Naive thymus-derived CD4-positive, alpha-beta T cell (primary cell): ENCODE measurements at regions not wholly inside any gene's neighbourhood (a gene's known extent, or its start where the extent isn't known, plus 50 kb on each side); places are given as distances from the start of the nearest gene placed in this dataset.

ENCODE experiments used
- ATAC-seq: fragments of 150-1000 bp; cut with Tn5 transposase; 2 replicates; pipeline ENCODE4 v1.10.0; 2021; ENCODE audit warnings: mild to moderate bottlenecking, moderate library complexity
- CTCF ChIA-PET: fragments of 350-600 bp; sonication (Branson Sonifier 250); formaldehyde crosslinking; loops from one replicate; lab custom pipeline; 2021; ENCODE audit warnings: antibody characterized with exemption; lab: Charles Lee
- POLR2A ChIA-PET: fragments of 350-600 bp; sonication (Branson Sonifier 250); formaldehyde crosslinking; loops from one replicate; lab custom pipeline; 2021; ENCODE audit warnings: antibody characterized with exemption, inconsistent platforms; lab: Charles Lee
- DNase-seq, 9 donors: peaks; one replicate each; pipeline versions ENCODE4 v3.0.0 to v3.0.0-alpha.2; 2020 to 2022; ENCODE audit warnings: mixed read lengths in 1 of 9
- H3K27ac ChIP-seq: one replicate; pipeline ENCODE4 v1.7.0; 2013; ENCODE audit warnings: mild to moderate bottlenecking, low read depth, low read length, moderate library complexity
- H3K27me3 ChIP-seq, 2 donors: one replicate each; pipeline ENCODE4 v1.7.0; 2013; ENCODE audit warnings: low read length in 2 of 2, mild to moderate bottlenecking in 2 of 2, moderate library complexity in 2 of 2; ENCODE audit not compliant: control insufficient read depth in 2 of 2, insufficient read depth in 2 of 2
- H3K36me3 ChIP-seq, 3 experiments: 1 replicate in 2 of 3; 2 replicates in 1 of 3; pipeline ENCODE4 v1.7.0; 2013; ENCODE audit warnings: low read length in 3 of 3, mild to moderate bottlenecking in 3 of 3, moderate library complexity in 1 of 3; ENCODE audit not compliant: insufficient read depth in 3 of 3, control insufficient read depth in 2 of 3
- H3K4me1 ChIP-seq, 2 donors: one replicate each; pipeline ENCODE4 v1.7.0; 2013; ENCODE audit warnings: low read length in 2 of 2, mild to moderate bottlenecking in 2 of 2, moderate library complexity in 1 of 2; ENCODE audit not compliant: control insufficient read depth in 2 of 2, insufficient read depth in 2 of 2
- H3K4me3 ChIP-seq: 2 replicates; pipeline ENCODE4 v1.7.0; 2013; ENCODE audit warnings: mild to moderate bottlenecking, low read length
- H3K9me3 ChIP-seq, 3 experiments: 1 replicate in 2 of 3; 2 replicates in 1 of 3; pipeline ENCODE4 v1.7.0; 2013; ENCODE audit warnings: low read length in 3 of 3; ENCODE audit not compliant: control insufficient read depth in 2 of 3
- H3K27ac Mint-ChIP-seq, 9 donors: one replicate each; pipeline ENCODE4 v1.8.0; 2020 to 2022; ENCODE audit warnings: mixed read lengths in 9 of 9, mild to moderate bottlenecking in 8 of 9, moderate library complexity in 5 of 9, inconsistent platforms in 2 of 9
- H3K27me3 Mint-ChIP-seq, 5 donors: one replicate each; pipeline ENCODE4 v1.8.0; 2021 to 2022; ENCODE audit warnings: mixed read lengths in 5 of 5, mild to moderate bottlenecking in 1 of 5
- H3K36me3 Mint-ChIP-seq, 5 donors: one replicate each; pipeline ENCODE4 v1.8.0; 2020 to 2022; ENCODE audit warnings: mixed read lengths in 5 of 5, mild to moderate bottlenecking in 3 of 5, inconsistent platforms in 1 of 5
- H3K4me1 Mint-ChIP-seq, 7 donors: one replicate each; pipeline ENCODE4 v1.8.0; 2020 to 2022; ENCODE audit warnings: mixed read lengths in 7 of 7, mild to moderate bottlenecking in 3 of 7, inconsistent platforms in 1 of 7
- H3K4me3 Mint-ChIP-seq, 10 donors: one replicate each; pipeline ENCODE4 v1.8.0; 2020 to 2022; ENCODE audit warnings: mild to moderate bottlenecking in 10 of 10, mixed read lengths in 10 of 10, moderate library complexity in 6 of 10, inconsistent platforms in 2 of 10
- H3K9me3 Mint-ChIP-seq, 11 donors: one replicate each; pipeline ENCODE4 v1.8.0; 2020 to 2022; ENCODE audit warnings: mixed read lengths in 11 of 11, mild to moderate bottlenecking in 4 of 11, inconsistent platforms in 1 of 11, moderate library complexity in 1 of 11
- intact Hi-C, 2 donors: fragments of 100-400 bp; cut with micrococcal nuclease; formaldehyde crosslinking; loops; one replicate each; pipeline ENCODE4 v1.15.1; 2023

GRCh38 chr12:86647800-86648199 is 391.6 kb upstream of the MGAT4C start:
- H3K36me3 Mint-ChIP-seq: no peaks in the 10 kb centered on the region
- no peak overlapping the region for H3K27ac Mint-ChIP-seq
- H3K4me3 Mint-ChIP-seq: no peak overlapping the region
- CTCF ChIA-PET: no interaction called here
- Histone ChIP-seq H3K4me1 (no peaks in the 10 kb centered on the region), H3K27me3 (no peaks in the 10 kb centered on the region), H3K36me3 (no peaks in the 10 kb centered on the region), H3K9me3 (no peaks in the 10 kb centered on the region), H3K27ac (no peak overlapping the region), H3K4me3 (no peak overlapping the region)
- no peaks in the 10 kb centered on the region for H3K4me1 Mint-ChIP-seq
- ATAC-seq (no peak), DNase-seq (no peak)
- POLR2A ChIA-PET: no interaction called here
- intact Hi-C loops: no loop called here
- H3K27me3 Mint-ChIP-seq: no peaks in the 10 kb centered on the region
- peaks cover 0 to 3% (median 0%) of the 10 kb centered on the region in 11 donors for H3K9me3 Mint-ChIP-seq

GRCh38 chr12:86634456-86635410 is 378.5 kb upstream of the MGAT4C start:
- no peak overlapping the region for H3K4me3 ChIP-seq
- Mint-ChIP-seq H3K27me3 (no peaks in the 10 kb centered on the region), H3K4me3 (no peak overlapping the region), H3K27ac (no peak overlapping the region), H3K4me1 (no peaks in the 10 kb centered on the region), H3K9me3 (peaks cover 0 to 7% (median 2%) of the 10 kb centered on the region in 11 donors), H3K36me3 (no peaks in the 10 kb centered on the region)
- H3K27me3 ChIP-seq: no peaks in the 10 kb centered on the region
- DNase-seq (no peak), ATAC-seq (no peak)
- no peak overlapping the region for H3K27ac ChIP-seq
- H3K9me3 ChIP-seq: no peaks in the 10 kb centered on the region
- no peaks in the 10 kb centered on the region for H3K4me1 ChIP-seq
- POLR2A ChIA-PET: no interaction called here
- CTCF ChIA-PET: no interaction called here
- intact Hi-C loops: no loop called here
- no peaks in the 10 kb centered on the region for H3K36me3 ChIP-seq

- Histone ChIP-seq H3K4me3 (no peak overlapping the region), H3K9me3 (no peaks in the 10 kb centered on the region), H3K27ac (no peak overlapping the region), H3K36me3 (no peaks in the 10 kb centered on the region), H3K4me1 (no peaks in the 10 kb centered on the region), H3K27me3 (no peaks in the 10 kb centered on the region)
- H3K36me3 Mint-ChIP-seq: peaks cover 0 to 3% (median 0%) of the 10 kb centered on the region in 5 donors
- ATAC-seq (no peak), DNase-seq (no peak)
- intact Hi-C loops: no loop called here
- peaks cover 9 to 51% (median 21%) of the 10 kb centered on the region in 11 donors for H3K9me3 Mint-ChIP-seq
- no peaks in the 10 kb centered on the region for H3K4me1 Mint-ChIP-seq
- H3K27ac Mint-ChIP-seq: no peak overlapping the region
- ChIA-PET CTCF (interaction anchor here (1.4 kb wide), 1 partner anchor 9 kb away, joined by 3 read pairs; no protein-coding TSS in a partner anchor), POLR2A (no interaction called here)
- no peak overlapping the region for H3K4me3 Mint-ChIP-seq
- no peaks in the 10 kb centered on the region for H3K27me3 Mint-ChIP-seq
Measured at GRCh38 chr12:86627001-86627400, 370.8 kb upstream of the MGAT4C start.

GRCh38 chr12:86623267-86623666 is 367.1 kb upstream of the MGAT4C start:
- Histone ChIP-seq H3K27me3 (no peaks in the 10 kb centered on the region), H3K9me3 (no peaks in the 10 kb centered on the region), H3K4me3 (no peak overlapping the region), H3K27ac (no peak overlapping the region), H3K4me1 (no peaks in the 10 kb centered on the region), H3K36me3 (no peaks in the 10 kb centered on the region)
- no peak overlapping the region for H3K4me3 Mint-ChIP-seq
- DNase-seq: no peak
- POLR2A ChIA-PET: no interaction called here
- peaks cover 0 to 3% (median 0%) of the 10 kb centered on the region in 5 donors for H3K36me3 Mint-ChIP-seq
- H3K27ac Mint-ChIP-seq: no peak overlapping the region
- no peaks in the 10 kb centered on the region for H3K4me1 Mint-ChIP-seq
- CTCF ChIA-PET: no interaction called here
- intact Hi-C loops: no loop called here
- no peak for ATAC-seq
- H3K9me3 Mint-ChIP-seq: peaks cover 2 to 37% (median 12%) of the 10 kb centered on the region in 11 donors
- H3K27me3 Mint-ChIP-seq: no peaks in the 10 kb centered on the region

- ATAC-seq: no peak
- ChIA-PET CTCF (no interaction called here), POLR2A (no interaction called here)
- peaks cover 0 to 3% (median 0%) of the 10 kb centered on the region in 5 donors for H3K36me3 Mint-ChIP-seq
- Histone ChIP-seq H3K4me3 (no peak overlapping the region), H3K27me3 (no peaks in the 10 kb centered on the region), H3K27ac (no peak overlapping the region), H3K9me3 (no peaks in the 10 kb centered on the region), H3K36me3 (no peaks in the 10 kb centered on the region), H3K4me1 (no peaks in the 10 kb centered on the region)
- intact Hi-C loops: no loop called here
- no peak overlapping the region for H3K4me3 Mint-ChIP-seq
- peaks cover 2 to 30% (median 12%) of the 10 kb centered on the region in 11 donors for H3K9me3 Mint-ChIP-seq
- H3K4me1 Mint-ChIP-seq: no peaks in the 10 kb centered on the region
- no peaks in the 10 kb centered on the region for H3K27me3 Mint-ChIP-seq
- no peak for DNase-seq
- H3K27ac Mint-ChIP-seq: no peak overlapping the region
Measured at GRCh38 chr12:86621957-86622356, 365.8 kb upstream of the MGAT4C start.

- Histone ChIP-seq H3K27ac (no peak overlapping the region), H3K27me3 (no peaks in the 10 kb centered on the region), H3K4me1 (no peaks in the 10 kb centered on the region), H3K36me3 (no peaks in the 10 kb centered on the region), H3K9me3 (no peaks in the 10 kb centered on the region), H3K4me3 (no peak overlapping the region)
- H3K9me3 Mint-ChIP-seq: peaks cover 0 to 4% (median 2%) of the 10 kb centered on the region in 11 donors
- no peak overlapping the region for H3K27ac Mint-ChIP-seq
- CTCF ChIA-PET: no interaction called here
- POLR2A ChIA-PET: no interaction called here
- no peaks in the 10 kb centered on the region for H3K36me3 Mint-ChIP-seq
- ATAC-seq (no peak), DNase-seq (no peak)
- H3K4me3 Mint-ChIP-seq: no peak overlapping the region
- intact Hi-C loops: loop anchor here in 1 of 2 donors (10.0 kb wide), 1 partner anchor 281 kb away; no protein-coding TSS in a partner anchor
- H3K4me1 Mint-ChIP-seq: no peaks in the 10 kb centered on the region
- H3K27me3 Mint-ChIP-seq: no peaks in the 10 kb centered on the region
Measured at GRCh38 chr12:86613311-86613710, 357.1 kb upstream of the MGAT4C start.

GRCh38 chr12:86608638-86609037 is 352.4 kb upstream of the MGAT4C start:
- Mint-ChIP-seq H3K36me3 (no peaks in the 10 kb centered on the region), H3K27me3 (no peaks in the 10 kb centered on the region), H3K27ac (no peak overlapping the region), H3K9me3 (peaks cover 0 to 2% (median 0%) of the 10 kb centered on the region in 11 donors), H3K4me3 (no peak overlapping the region), H3K4me1 (no peaks in the 10 kb centered on the region)
- Histone ChIP-seq H3K27ac (no peak overlapping the region), H3K36me3 (no peaks in the 10 kb centered on the region), H3K27me3 (no peaks in the 10 kb centered on the region), H3K4me3 (no peak overlapping the region), H3K4me1 (no peaks in the 10 kb centered on the region), H3K9me3 (no peaks in the 10 kb centered on the region)
- DNase-seq (no peak), ATAC-seq (no peak)
- CTCF ChIA-PET: no interaction called here
- intact Hi-C loops: no loop called here
- POLR2A ChIA-PET: no interaction called here
